ENCODE measurements at regions not wholly inside any gene's neighbourhood (a gene's known extent, or its start where the extent isn't known, plus 50 kb on each side); places are given as distances from the start of the nearest gene placed in this dataset.

GRCh38 chr4:36740796-36741310, 459.4 kb downstream of the DTHD1 start:
- no peak for DNase-seq

- no peak for DNase-seq
Observed at GRCh38 chr4:36747277-36748129, 466.1 kb downstream of the DTHD1 start.

GRCh38 chr4:36753048-36753447, 471.6 kb downstream of the DTHD1 start:
- no peak for DNase-seq

- DNase-seq: no peak
Observed at GRCh38 chr4:36757580-36758311, 476.3 kb downstream of the DTHD1 start.

GRCh38 chr4:36758312-36759178, 477.1 kb downstream of the DTHD1 start:
- DNase-seq: no peak

- no peak for DNase-seq
Observed at GRCh38 chr4:36761607-36762006, 480.2 kb downstream of the DTHD1 start.

- no peak for DNase-seq
Observed at GRCh38 chr4:36763814-36764213, 480.7 kb upstream of the NWD2 start.

GRCh38 chr4:36767596-36767995, 476.9 kb upstream of the NWD2 start:
- DNase-seq: no peak

- no peak for DNase-seq
Observed at GRCh38 chr4:36771411-36772153, 473.0 kb upstream of the NWD2 start.

GRCh38 chr4:36772154-36772516, 472.4 kb upstream of the NWD2 start:
- DNase-seq: no peak

GRCh38 chr4:36773467-36773866, 471.1 kb upstream of the NWD2 start:
- DNase-seq: no peak

GRCh38 chr4:36775544-36775943, 469.0 kb upstream of the NWD2 start:
- no peak for DNase-seq

- DNase-seq: no peak
Observed at GRCh38 chr4:36779601-36780000, 464.9 kb upstream of the NWD2 start.

GRCh38 chr4:36785973-36786372, 458.6 kb upstream of the NWD2 start:
- no peak for DNase-seq

- no peak for DNase-seq
Observed at GRCh38 chr4:36786519-36786918, 458.0 kb upstream of the NWD2 start.

- no peak for DNase-seq
Observed at GRCh38 chr4:36794716-36795115, 449.8 kb upstream of the NWD2 start.

- DNase-seq: no peak
Observed at GRCh38 chr4:36812149-36812548, 432.4 kb upstream of the NWD2 start.

- no peak for DNase-seq
Observed at GRCh38 chr4:36815536-36815935, 429.0 kb upstream of the NWD2 start.

GRCh38 chr4:36823199-36823967, 421.2 kb upstream of the NWD2 start:
- no peak for DNase-seq

GRCh38 chr4:36824682-36825081, 419.9 kb upstream of the NWD2 start:
- no peak for DNase-seq

- DNase-seq: no peak
Observed at GRCh38 chr4:36835246-36835645, 409.3 kb upstream of the NWD2 start.

Measured in activated naive CD4-positive, alpha-beta T cell treated with anti-CD3 and anti-CD28 coated beads, Interleukin-2, amount 50 U/mL, for 16 hours (primary cell).